ENCODE measurements at regions not wholly inside any gene's neighbourhood (a gene's known extent, or its start where the extent isn't known, plus 50 kb on each side); places are given as distances from the start of the nearest gene placed in this dataset.
"Not testable (repeated sequence)": the region's sequence is repeated elsewhere in the genome, so short reads cannot be mapped to it uniquely, and the experiment has no call there.

GRCh38 chr4:138448169-138448568, 206.0 kb upstream of the SLC7A11 start:
- DNase-seq (ENCODE audit: low spot score), result no peak
- intact Hi-C loops (cut with DNase I), result no loop called here

DNA sequence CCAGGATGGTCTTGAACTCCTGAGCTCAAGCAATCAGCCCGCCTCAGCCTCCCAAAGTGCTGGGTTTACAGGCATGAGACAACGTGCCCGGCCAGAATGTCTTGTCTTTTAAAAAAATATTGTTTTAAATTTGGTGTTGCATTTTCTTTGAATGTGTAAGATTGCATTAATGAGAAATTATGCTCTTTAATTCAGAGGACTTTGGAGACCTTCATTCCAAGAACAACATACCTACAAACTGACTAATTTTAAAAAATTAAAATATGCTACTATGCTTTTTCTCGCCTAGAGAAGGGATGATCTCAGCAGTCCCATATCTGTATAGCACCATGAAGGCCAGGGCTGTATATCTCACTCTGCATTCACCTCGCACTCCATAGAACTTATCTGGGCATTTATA, 204.3 kb upstream of the SLC7A11 start:
- DNase-seq (ENCODE audit: low spot score), result no peak
- intact Hi-C loops (cut with DNase I), result no loop called here

- no peak for DNase-seq (ENCODE audit: low spot score)
- intact Hi-C loops (cut with DNase I), result no loop called here
Observed at GRCh38 chr4:138445098-138445497, 202.9 kb upstream of the SLC7A11 start.

DNA sequence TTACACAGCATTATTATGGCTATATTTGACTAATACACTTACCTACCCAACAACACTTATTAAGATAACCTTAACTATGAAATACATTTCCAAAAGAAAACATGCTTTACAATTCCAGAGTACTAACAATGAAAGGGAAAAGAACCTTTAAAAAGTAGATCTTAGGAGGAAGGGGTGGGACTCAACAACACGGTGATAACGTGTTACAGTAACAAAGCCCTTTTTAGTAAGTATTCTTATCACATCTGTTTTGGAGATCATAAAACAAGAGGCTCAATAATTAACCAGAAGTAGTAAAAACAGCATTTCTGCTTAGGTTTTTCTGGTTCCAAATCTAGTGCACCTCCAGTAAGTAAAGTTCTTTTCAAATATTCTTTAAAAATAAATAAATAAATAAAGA, 202.1 kb upstream of the SLC7A11 start:
- intact Hi-C loops (cut with DNase I), result no loop called here

DNA sequence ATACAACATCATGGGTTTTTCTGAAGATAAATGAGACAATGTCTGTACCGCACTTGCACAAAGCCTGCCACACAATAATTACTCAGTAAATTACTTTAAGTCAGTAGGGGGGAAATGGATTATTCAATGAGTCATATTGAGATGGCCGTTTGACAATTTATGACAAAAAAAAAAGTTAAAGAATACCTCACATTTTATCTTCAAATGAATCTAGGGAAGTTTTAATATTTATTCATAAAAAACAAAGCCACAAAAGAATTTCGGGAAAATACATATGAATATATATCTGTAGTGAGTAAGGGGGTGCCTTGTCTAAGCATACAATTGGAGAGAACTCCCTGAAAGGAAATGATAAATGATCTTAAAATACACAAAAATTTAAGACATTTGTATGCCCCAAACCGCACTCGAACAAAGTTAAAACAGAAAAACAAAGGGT, 197.0 kb upstream of the SLC7A11 start:
- no peak for DNase-seq (ENCODE audit: low spot score)
- intact Hi-C loops (cut with DNase I), result no loop called here

More for the DNA sequence above, 202.1 kb upstream of the SLC7A11 start:
- no peak for DNase-seq (ENCODE audit: low spot score)

- no peak for DNase-seq (ENCODE audit: low spot score)
- intact Hi-C loops (cut with DNase I), result no loop called here
Observed at GRCh38 chr4:138438608-138439007, 196.5 kb upstream of the SLC7A11 start.

DNA sequence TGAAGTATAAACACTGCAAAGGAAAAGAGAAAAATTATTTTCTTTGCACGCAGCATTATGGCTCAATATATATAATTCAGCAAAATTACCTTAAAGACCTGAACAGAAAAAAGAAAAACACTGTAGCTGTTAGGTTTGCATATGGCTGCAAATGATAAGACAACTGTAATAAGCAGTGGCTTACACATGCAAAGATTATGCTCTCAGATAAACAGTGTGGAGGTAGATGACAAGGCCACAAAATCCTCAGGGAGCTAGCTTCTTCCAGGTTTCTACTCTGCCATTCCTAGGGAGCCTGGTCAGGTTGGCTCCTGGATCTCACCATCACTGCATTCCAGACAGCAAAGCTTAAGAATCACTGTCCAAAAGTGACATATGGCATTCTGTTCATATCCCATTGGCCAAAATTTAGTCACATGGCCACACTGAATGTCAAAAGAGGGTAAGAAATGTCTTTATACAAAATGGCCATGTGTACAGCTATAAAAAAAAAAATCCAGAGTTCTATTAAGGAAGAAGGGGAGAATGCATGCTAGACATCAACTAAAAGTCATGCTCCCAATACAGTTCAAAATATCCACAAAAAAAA, 195.2 kb upstream of the SLC7A11 start:
- no peak for DNase-seq (ENCODE audit: low spot score)
- intact Hi-C loops (cut with DNase I), result no loop called here

DNA sequence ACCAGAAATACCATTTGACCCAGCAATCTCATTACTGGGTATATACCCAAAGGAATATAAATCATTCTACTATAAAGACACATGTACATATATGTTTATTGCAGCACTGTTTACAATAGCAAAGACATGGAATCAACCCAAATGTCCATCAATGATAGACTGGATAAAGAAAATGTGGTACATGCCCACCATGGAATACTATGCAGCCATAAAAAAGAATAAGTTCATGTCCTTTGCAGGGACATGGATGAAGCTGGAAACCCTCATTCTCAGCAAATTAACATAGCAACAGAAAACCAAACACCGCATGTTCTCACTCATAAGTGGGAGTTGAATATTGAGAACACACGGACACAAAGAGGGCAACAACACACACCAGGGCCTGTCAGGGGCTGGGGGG, 193.6 kb upstream of the SLC7A11 start:
- intact Hi-C loops (cut with DNase I); DNase-seq (ENCODE audit: low spot score): not testable (repeated sequence)

- intact Hi-C loops (cut with DNase I); DNase-seq (ENCODE audit: low spot score): not testable (repeated sequence)
Observed at GRCh38 chr4:138435046-138435445, 192.9 kb upstream of the SLC7A11 start.

GRCh38 chr4:138428611-138429010, 186.5 kb upstream of the SLC7A11 start:
- intact Hi-C loops (cut with DNase I), result no loop called here
- no peak for DNase-seq (ENCODE audit: low spot score)

DNA sequence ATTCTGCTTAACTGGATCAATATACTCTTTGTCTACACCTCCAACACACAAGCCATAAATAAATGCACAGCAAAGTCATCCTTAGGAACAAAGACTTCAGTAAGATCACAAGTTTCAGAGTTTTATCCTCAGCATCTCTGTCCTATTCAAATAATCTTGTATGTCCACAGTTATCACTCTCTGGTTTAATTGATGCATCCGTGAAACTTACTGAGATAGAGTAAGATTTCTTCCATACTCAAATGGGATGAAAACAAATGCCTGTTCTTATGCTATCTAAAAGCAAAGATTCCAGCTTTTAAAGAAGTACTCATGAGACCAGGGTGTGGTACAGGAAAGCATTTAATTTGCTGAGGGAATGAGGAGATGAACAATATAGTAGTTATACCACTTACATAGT, 184.6 kb upstream of the SLC7A11 start:
- intact Hi-C loops (cut with DNase I), result no loop called here
- no peak for DNase-seq (ENCODE audit: low spot score)

DNA sequence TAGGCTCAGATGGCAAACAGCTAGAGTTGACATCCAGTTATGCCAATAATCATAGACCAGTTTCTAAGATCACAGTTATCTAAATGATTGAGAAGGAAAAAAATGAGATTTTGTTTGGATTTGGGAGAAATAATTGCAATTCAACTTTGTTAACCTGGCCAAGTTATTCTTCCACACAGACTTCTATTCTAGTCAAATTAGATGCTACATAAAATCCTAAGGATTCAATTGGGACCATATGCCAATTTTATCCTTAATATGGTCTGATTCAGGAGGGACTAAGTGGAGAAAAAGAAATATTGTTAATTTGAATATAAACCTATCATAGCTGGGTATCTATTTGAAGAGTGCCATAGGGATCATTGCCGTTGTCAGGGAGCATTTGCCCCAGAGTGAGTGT, 178.3 kb upstream of the SLC7A11 start:
- intact Hi-C loops (cut with DNase I), result no loop called here
- DNase-seq (ENCODE audit: low spot score), result no peak

DNA sequence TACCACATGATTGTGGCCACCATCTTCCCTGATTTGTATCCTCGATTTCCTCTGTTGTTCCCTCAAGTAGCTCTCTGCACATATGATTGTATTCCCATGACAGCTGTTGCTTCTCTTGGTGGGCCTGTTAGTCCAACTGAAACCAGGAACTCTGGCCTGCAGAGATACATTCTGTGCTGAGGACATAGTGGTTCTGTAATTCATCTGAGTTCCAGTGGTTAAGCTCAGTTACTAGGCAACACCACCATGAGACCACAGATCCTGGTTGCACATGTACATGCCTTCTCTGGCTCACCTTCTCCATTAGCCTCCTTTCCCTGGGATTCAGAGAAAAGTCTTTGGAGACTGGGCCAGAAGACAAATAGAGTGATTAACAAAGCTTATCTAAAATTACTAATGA, 172.1 kb upstream of the SLC7A11 start:
- intact Hi-C loops (cut with DNase I), result no loop called here
- DNase-seq (ENCODE audit: low spot score), result no peak

- intact Hi-C loops (cut with DNase I), result no loop called here
- DNase-seq (ENCODE audit: low spot score), result no peak
Observed at GRCh38 chr4:138413273-138413672, 171.1 kb upstream of the SLC7A11 start.

DNA sequence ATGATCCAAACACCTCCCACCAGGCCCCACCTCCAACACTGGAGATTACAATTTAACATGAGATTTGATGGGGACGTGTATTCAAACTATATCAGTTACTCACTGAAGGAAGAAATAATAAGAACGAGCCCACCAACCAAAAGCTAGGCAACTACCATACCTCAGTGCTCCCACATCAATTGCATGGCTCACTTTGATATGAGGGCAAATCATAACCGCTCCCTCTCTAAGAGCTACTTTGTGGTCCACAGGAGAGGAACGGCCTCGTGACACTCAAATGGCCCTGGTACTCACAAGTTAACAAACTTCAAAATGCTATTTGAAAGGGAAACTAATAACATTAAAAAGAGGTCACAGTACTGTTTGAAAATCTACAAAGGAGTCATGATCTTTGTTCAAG, 170.7 kb upstream of the SLC7A11 start:
- intact Hi-C loops (cut with DNase I), result no loop called here
- DNase-seq (ENCODE audit: low spot score), result no peak

DNA sequence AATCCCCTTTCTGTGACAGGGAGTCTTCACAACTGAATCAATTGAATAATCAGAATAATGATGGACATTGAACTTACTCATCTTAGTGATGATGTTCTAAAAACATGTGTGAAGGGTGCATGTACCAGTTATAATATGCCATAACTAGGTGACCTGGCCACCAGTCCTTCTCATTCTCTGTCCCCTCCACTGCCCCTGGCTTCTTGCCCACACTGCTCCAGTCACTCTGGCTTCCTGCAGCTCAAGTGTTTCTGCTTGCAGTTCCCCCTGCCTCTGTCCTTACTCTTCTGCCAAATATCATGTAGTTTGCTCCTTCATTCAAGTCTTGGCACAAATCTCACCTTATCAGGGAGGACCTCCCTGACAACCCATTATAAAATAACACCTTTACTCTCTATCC, 168.1 kb upstream of the SLC7A11 start:
- intact Hi-C loops (cut with DNase I), result no loop called here
- no peak for DNase-seq (ENCODE audit: low spot score)

- DNase-seq (ENCODE audit: low spot score), result no peak
- intact Hi-C loops (cut with DNase I), result no loop called here
Observed at GRCh38 chr4:138409670-138410069, 167.5 kb upstream of the SLC7A11 start.

- DNase-seq (ENCODE audit: low spot score), result no peak
- intact Hi-C loops (cut with DNase I), result no loop called here
Observed at GRCh38 chr4:138408758-138409157, 166.6 kb upstream of the SLC7A11 start.

GRCh38 chr4:138407329-138407728, 165.2 kb upstream of the SLC7A11 start:
- DNase-seq (ENCODE audit: low spot score), result no peak
- intact Hi-C loops (cut with DNase I), result no loop called here

GRCh38 chr4:138406876-138407275, 164.7 kb upstream of the SLC7A11 start:
- intact Hi-C loops (cut with DNase I), result no loop called here
- DNase-seq (ENCODE audit: low spot score), result no peak

DNA sequence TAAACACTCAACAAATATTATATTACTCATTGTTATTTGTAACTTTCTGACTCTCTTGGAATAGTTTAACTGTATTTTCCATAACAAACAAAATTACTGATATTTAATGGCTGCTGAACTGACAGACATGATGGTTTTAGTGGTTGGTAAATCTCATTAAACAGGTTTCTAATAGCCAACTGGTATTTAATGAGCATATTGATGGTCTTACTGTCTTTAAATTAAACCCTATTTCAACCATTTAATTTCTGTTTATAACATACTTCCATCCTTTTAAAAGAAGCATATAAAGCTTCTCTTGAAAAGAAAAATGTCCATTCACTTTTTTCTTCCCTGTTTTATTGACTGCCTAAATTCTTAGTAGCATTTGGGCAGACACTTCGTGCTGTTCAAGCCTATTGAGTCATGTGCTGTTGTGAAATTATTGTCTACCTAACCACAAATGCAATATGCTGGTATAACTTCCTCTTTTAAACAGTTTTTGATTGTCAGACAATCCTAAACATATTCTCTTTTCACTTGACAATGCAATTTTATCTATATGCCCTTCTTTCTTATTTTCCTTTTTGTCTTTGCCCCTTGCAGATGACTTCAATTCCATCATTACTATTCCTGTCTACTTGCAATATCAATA, 163.9 kb upstream of the SLC7A11 start:
- DNase-seq (ENCODE audit: low spot score), result no peak
- intact Hi-C loops (cut with DNase I), result no loop called here

- no peak for DNase-seq (ENCODE audit: low spot score)
- intact Hi-C loops (cut with DNase I), result no loop called here
Observed at GRCh38 chr4:138405466-138405891, 163.3 kb upstream of the SLC7A11 start.
